MM.1S (cell line): ENCODE measurements at regions not wholly inside any gene's neighbourhood (a gene's known extent, or its start where the extent isn't known, plus 50 kb on each side); places are given as distances from the start of the nearest gene placed in this dataset.

Experiments used
- CTCF ChIP-seq: fragments of 300-600 bp; sonication (generic); IDR thresholded peaks from 2 replicates; pipeline ENCODE4 v1.5.1; 2016; ENCODE audit warnings: antibody characterized with exemption, low read length, mixed read lengths
- EZH2 ChIP-seq: fragments of 300-600 bp; sonication (generic); optimal IDR thresholded peaks from 2 replicates; pipeline ENCODE3; 2017; ENCODE audit warnings: low read depth, mild to moderate bottlenecking, antibody characterized with exemption, low read length, mixed read lengths
- EZH2phosphoT487 ChIP-seq: fragments of 300-600 bp; sonication (generic); IDR thresholded peaks from 2 replicates; pipeline ENCODE4 v1.6.1; 2018; ENCODE audit warnings: antibody characterized with exemption, low read length

GRCh38 chr13:85728811-85729210, 70.4 kb downstream of the SLITRK6 start:
- TF ChIP-seq CTCF (no peak), EZH2 (no peak), EZH2phosphoT487 (no peak)
